OCI-LY1 (cell line): ENCODE measurements at regions not wholly inside any gene's neighbourhood (a gene's known extent, or its start where the extent isn't known, plus 50 kb on each side); places are given as distances from the start of the nearest gene placed in this dataset.

ENCODE experiments used
- CTCF ChIP-seq: fragments of 200-600 bp; sonication (generic), shearing (Covaris generic); IDR thresholded peaks from 2 replicates; pipeline ENCODE4 v1.5.1; 2017; ENCODE audit warnings: mild to moderate bottlenecking, antibody characterized with exemption, low read length, moderate library complexity, mixed read lengths
- EZH2 ChIP-seq: fragments of 200-600 bp; sonication (generic), shearing (Covaris generic); IDR thresholded peaks from 2 replicates; pipeline ENCODE4 v1.8.0; 2017; ENCODE audit warnings: borderline replicate concordance, mixed run types, mild to moderate bottlenecking, antibody characterized with exemption, low read length, moderate library complexity, mixed read lengths

- no peak for TF ChIP-seq CTCF
- no peak for TF ChIP-seq EZH2
These were observed 148.0 kb upstream of the ADRA1B start for GRCh38 chr5:159768243-159768642.
